GM21737 (cell line): ENCODE measurements at regions not wholly inside any gene's neighbourhood (a gene's known extent, or its start where the extent isn't known, plus 50 kb on each side); places are given as distances from the start of the nearest gene placed in this dataset.
A peak's percentile ranks its signal among the peaks of the same experiment; 100 is the strongest.

ENCODE experiments used
- ATAC-seq: cut with Tn5 transposase; IDR thresholded peaks from one replicate; pipeline ENCODE4 v1.9.1; 2021; ENCODE audit warnings: mild to moderate bottlenecking, moderate library complexity; ENCODE audit not compliant: unreplicated experiment

- ATAC-seq, result no peak
Observed at GRCh38 chr1:96962751-96963211, 241.2 kb downstream of the PTBP2 start.

GRCh38 chr1:96964761-96965160 lies 243.2 kb downstream of the PTBP2 start:
- no peak for ATAC-seq

DNA sequence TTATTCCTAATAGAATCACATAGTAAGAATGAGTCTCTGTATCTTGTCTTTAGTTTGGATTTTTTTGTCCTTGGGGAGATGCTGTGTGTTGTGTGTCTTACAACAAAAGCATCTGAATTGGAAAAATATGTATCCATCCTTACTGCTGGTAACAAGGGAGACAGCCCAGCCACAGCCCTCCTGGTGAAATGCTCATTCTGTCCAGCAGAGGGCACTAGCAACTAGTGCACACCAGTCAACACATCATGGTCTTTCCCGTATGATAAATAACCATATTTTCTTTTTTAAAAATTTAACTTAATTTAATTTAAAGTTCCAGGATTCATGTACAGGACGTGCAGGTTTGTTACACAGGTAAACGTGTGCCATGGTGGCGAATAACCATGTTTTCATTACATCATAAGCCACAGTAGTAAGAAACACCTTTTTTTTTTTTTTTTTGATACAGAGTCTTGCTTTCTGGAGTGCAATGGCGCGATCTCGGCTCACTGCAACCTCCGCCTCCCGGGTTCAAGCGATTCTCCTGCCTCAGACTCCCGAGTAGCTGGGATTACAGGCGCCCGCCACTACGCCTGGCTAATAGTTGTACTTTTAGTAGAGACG lies 245.1 kb downstream of the PTBP2 start:
- peak; percentile 82 for ATAC-seq

GRCh38 chr1:96967311-96967710 lies 245.7 kb downstream of the PTBP2 start:
- ATAC-seq, result no peak

- no peak for ATAC-seq
Observed at GRCh38 chr1:96968541-96968940, 247.0 kb downstream of the PTBP2 start.

GRCh38 chr1:96968983-96969382 lies 247.4 kb downstream of the PTBP2 start:
- ATAC-seq, result no peak

- no peak for ATAC-seq
Observed at GRCh38 chr1:96969656-96970163, 248.1 kb downstream of the PTBP2 start.

GRCh38 chr1:96971439-96971838 lies 249.9 kb downstream of the PTBP2 start:
- ATAC-seq, result no peak

DNA sequence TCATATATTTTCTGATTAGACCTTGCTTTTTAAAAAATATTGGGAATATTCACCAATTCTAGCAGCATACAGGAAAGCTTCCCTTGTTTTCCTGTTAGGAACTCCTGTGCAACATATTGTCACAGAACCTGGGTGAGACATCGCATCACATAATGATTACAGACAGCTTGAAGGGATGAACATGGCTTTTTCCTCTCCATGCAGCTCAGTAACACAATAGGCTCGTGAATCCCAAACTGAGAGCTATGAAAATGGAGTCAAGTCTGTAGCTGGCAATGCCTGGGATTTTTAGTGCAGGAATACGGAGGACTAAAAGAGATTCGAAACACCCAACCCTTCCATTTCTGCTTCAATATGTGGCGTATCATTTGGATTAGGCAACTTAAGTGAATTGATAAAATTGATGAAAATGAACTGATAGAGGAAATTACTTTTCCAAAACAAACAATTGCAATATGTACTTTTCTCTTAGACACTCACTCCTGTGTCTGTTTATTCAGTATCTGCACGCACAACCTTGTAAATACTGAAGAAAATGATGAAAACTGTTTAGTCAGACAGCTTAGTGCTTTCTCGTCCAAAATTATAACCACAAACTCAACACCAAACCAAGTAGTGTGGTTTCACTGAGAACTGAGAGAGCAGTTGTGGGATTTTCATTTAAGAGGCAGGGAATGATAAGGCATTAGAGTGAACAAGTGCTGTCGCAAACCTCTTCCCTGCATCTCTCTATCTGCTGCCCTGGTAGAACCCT lies 250.4 kb downstream of the PTBP2 start:
- no peak for ATAC-seq

GRCh38 chr1:96973605-96974004 lies 252.0 kb downstream of the PTBP2 start:
- no peak for ATAC-seq

DNA sequence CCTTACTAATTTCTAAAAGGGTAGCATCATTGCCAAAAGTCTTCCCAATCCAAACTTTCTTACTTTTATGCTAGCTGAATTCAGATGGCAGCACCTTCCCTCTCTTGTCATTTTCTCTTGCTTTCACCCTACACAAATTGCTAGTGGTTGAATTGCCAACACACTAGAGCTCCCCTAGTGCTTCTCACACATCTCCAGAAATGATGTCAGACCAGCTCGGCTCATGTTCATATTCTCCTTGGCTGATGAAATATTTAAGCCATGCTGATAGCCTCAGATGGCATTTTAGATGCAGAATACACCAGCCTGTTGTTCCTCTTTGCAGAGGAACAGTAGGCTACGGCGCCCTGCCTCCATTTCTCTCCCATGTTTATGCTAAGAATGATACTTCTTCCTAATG lies 256.9 kb downstream of the PTBP2 start:
- ATAC-seq, result no peak

GRCh38 chr1:96978901-96979300 lies 257.3 kb downstream of the PTBP2 start:
- no peak for ATAC-seq

DNA sequence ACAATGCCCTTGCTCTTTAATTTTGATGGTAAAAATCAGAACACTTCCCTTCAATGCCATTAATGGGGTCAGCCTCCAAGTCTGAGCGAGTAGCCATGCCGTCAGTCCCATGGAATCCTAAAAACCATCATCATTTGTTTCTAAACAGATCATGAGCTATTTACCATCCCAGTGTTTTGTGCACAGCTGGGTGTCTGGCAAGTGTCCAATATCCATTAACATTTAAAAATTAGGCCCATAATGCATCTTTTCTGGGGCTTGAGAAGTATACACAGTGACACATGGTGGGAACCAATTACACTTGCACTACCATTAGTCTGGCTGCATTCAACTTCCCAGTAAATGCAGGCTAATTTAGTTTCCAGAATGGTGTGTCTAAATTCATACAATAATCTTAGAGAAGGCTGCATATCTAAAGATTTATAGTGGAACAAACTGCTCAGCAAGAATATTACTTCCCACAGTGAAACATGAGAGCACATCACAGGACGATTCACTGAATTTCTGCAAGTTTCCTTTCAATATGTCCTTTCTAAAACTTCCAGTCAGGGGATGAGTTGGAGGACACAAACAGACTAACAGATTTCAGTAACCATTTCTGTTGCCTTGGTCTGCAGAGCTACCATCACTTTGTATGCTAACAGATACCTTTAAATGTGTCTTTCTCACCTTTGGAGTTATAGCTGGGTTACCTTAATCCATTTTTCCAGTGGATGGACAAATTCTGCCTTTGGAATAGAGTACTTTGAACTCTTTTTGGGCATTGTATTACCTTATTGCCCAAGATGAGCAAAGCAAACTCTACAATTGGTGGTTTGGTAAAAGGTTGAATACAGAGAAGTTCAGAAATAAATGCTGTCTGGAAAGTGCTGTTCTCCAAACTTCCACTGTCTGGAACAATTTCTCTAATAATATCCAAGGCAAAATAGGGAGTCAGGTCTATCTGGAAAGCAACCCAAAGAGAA lies 258.0 kb downstream of the PTBP2 start:
- ATAC-seq, result no peak

DNA sequence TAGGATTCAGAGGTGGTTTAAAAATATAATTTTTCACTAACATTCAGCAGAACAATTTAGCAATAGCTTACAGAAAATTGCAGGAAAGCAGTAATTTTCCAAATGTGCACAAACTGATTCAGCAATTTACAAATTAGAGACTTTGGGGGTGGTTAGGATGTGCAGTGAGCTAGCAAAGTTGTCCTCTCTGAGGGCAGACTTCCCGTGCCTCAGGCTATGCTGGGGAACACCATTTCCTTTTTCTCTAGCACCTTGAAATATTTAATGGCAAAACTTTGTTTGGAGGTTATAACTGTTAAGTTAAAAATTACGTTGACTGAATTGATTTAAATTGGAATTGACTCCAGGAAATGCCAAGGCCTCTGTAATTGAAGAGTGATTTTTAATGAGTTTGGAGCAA lies 258.9 kb downstream of the PTBP2 start:
- no peak for ATAC-seq

DNA sequence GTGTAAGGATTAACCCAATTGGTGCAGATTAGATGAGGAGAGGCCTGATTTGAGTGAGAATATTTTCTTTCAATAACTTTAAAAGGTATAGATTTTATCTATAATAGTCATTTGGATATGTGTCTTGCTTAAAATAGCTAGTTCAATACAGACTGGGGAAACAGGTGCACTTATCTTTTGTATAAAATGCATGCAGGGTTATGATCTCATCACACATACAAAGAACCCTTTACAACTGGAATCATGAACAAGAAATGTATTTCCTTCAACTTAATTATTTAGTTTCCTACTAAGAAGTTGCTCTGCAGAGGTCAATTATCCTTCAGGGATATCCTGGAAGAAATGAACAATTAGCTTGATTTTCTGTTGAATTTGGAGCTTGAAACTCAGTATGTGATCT lies 259.6 kb downstream of the PTBP2 start:
- ATAC-seq, result no peak

DNA sequence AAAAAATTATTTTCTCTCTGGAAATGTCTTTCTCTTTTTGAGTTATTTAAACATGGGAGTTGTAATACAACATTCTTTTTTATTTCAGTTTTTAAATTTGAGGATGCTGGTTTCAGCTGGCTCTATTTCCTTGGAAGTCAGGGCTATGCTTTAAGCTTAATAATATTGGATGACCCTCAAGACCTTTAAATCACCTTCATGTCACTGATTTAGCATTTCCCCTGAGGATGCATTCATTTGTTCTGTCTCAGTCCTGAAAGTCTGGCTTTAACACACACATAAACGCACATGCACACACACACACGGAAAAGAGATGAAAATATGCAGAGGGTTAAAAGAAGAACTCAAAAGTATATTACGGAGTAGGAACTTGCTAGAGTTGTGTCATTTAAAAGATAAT lies 260.5 kb downstream of the PTBP2 start:
- ATAC-seq, result no peak

DNA sequence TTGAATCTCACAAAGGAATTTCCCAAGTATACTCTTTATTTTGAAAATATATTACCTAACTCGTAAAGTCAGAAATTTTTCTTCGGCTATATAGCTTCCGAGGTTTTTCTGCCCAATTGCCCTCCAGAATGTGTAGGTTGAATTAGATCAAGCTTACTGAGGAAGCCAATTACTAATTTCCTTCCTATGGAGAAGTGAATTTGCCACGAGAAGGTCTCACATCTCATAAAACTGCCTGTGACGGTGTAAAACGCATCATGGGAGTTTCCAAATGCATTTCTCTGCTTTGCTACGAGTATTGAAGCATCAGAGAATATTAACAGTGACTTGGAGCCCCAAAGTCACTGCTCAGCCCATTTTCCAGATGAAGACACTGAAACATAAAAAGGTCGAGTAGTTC lies 262.3 kb downstream of the PTBP2 start:
- no peak for ATAC-seq

- ATAC-seq, result no peak
Observed at GRCh38 chr1:96987186-96987703, 265.7 kb downstream of the PTBP2 start.

DNA sequence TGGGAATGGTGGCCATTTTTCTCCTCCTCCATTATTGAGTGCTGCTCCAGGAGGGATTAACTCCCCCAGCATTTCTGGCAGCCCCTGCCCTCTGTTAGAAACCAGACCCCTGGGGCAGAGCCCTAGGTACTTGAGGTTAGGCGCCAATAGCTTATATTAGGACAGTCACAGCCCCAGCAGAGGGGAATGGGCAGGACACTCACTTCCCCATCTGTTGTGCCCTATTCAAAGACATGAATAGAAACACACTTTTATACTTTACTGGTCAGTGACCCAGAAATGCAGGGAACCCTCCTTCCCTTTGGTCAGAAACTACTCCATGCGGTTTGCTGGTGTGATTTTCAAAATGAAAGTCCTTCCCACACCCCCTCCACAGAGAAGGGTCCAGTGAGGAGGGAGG lies 267.7 kb downstream of the PTBP2 start:
- ATAC-seq, result no peak

DNA sequence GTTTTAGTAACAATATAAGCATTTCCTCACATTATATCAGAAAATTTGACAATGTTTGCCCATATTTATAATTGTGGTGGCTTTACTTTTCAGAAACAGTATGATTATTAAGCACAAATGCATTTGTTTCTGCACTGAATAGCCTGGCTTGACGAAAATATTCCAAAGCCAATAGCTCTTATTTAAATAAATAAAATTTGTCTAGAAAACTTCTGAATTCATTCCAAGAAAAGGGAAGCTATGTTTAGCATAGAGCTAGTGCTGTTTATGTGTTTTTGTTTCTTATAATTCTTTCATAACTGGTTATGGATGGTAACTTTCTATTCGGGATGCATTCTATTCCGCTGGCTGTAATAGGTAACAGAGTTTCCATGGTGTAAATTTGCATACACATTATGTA lies 268.6 kb downstream of the PTBP2 start:
- ATAC-seq, result no peak

DNA sequence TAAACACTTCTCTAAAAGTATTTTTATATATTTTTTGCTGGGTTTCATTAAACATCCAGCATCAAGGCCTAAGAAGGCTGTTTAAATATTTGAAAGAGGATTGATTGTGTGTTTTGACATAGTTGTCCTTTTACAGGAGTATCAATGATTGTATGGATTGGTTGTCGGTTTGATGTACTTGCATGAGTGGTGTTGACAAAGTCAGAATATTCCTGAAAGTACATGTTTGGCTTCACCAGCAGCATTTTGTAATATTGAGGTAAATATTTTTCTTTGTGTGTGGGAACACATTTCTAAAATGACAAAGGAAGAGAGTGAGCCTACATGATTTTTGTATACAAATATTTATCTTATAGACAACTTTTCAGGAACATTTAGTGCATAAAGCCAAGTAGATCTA lies 269.7 kb downstream of the PTBP2 start:
- ATAC-seq, result no peak
